SK-N-SH treated with all-trans-retinoic acid at 6 μM for 48 hours (cell line): ENCODE measurements at regions not wholly inside any gene's neighbourhood (a gene's known extent, or its start where the extent isn't known, plus 50 kb on each side); places are given as distances from the start of the nearest gene placed in this dataset.

Experiments used
- ATAC-seq: fragments of 200-7000 bp; cut with Tn5 transposase; 3 replicates; pipeline ENCODE4 v1.9.1; 2020; ENCODE audit warnings: mild to moderate bottlenecking, moderate library complexity
- ARNTL ChIP-seq: fragments of 450-650 bp; formaldehyde crosslinking; IDR thresholded peaks from 2 replicates; pipeline ENCODE4 v1.5.0; 2020; ENCODE audit warnings: low read depth, mild to moderate bottlenecking, moderate library complexity, borderline replicate concordance
- BACH2 ChIP-seq: fragments of 250-450 bp; sonication (Bioruptor Pico); IDR thresholded peaks from 2 replicates; pipeline ENCODE4 v1.9.0; 2021; ENCODE audit warnings: mild to moderate bottlenecking, borderline replicate concordance
- CREB5 ChIP-seq: fragments of 250-450 bp; sonication (Bioruptor Pico); IDR thresholded peaks from 2 replicates; pipeline ENCODE4 v1.5.1; 2020; ENCODE audit warnings: low read depth, mild to moderate bottlenecking, moderate library complexity
- CSDC2 ChIP-seq: fragments of 250-450 bp; sonication (Bioruptor Pico); IDR thresholded peaks from 2 replicates; pipeline ENCODE4 v1.5.0; 2020; ENCODE audit warnings: mild to moderate bottlenecking, moderate library complexity
- CSRNP3 ChIP-seq: fragments of 250-450 bp; sonication (Bioruptor Pico); IDR thresholded peaks from 2 replicates; pipeline ENCODE4 v1.5.1; 2021; ENCODE audit warnings: mild to moderate bottlenecking, moderate library complexity
- ESRRG ChIP-seq: fragments of 250-450 bp; sonication (Bioruptor Pico); IDR thresholded peaks from 2 replicates; pipeline ENCODE4 v1.6.1; 2021; ENCODE audit warnings: mild to moderate bottlenecking
- ISL1 ChIP-seq: fragments of 250-450 bp; sonication (Bioruptor Pico); IDR thresholded peaks from 2 replicates; pipeline ENCODE4 v2.1.2; 2022; ENCODE audit warnings: mild to moderate bottlenecking, moderate library complexity
- OSR1 ChIP-seq: fragments of 250-450 bp; sonication (Bioruptor Pico); IDR thresholded peaks from 2 replicates; pipeline ENCODE4 v1.8.0; 2022; ENCODE audit warnings: moderate library complexity, mild to moderate bottlenecking, inconsistent platforms
- PATZ1 ChIP-seq: fragments of 250-450 bp; sonication (Bioruptor Pico); IDR thresholded peaks from 2 replicates; pipeline ENCODE4 v1.8.0; 2020; ENCODE audit warnings: mild to moderate bottlenecking, moderate library complexity, borderline replicate concordance
- POU6F1 ChIP-seq: fragments of 250-450 bp; sonication (Bioruptor Pico); IDR thresholded peaks from 2 replicates; pipeline ENCODE4 v1.8.0; 2021; ENCODE audit warnings: low read depth, mild to moderate bottlenecking, moderate library complexity, borderline replicate concordance
- PPARA ChIP-seq: fragments of 250-450 bp; sonication (Bioruptor Pico); IDR thresholded peaks from 2 replicates; pipeline ENCODE4 v1.5.0; 2020; ENCODE audit warnings: mild to moderate bottlenecking, borderline replicate concordance
- RARB ChIP-seq: fragments of 250-450 bp; sonication (Bioruptor Pico); IDR thresholded peaks from 2 replicates; pipeline ENCODE4 v1.8.0; 2021; ENCODE audit warnings: mild to moderate bottlenecking, moderate library complexity
- SNAI2 ChIP-seq: fragments of 250-450 bp; sonication (Bioruptor Pico); IDR thresholded peaks from 2 replicates; pipeline ENCODE4 v1.5.0; 2020; ENCODE audit warnings: mild to moderate bottlenecking, moderate library complexity
- TCF4 ChIP-seq: fragments of 250-450 bp; sonication (Bioruptor Pico); IDR thresholded peaks from 2 replicates; pipeline ENCODE4 v1.8.0; 2021; ENCODE audit warnings: mild to moderate bottlenecking, moderate library complexity, borderline replicate concordance
- TSHZ2 ChIP-seq: fragments of 250-450 bp; sonication (Bioruptor Pico); IDR thresholded peaks from 2 replicates; pipeline ENCODE4 v1.5.0; 2020; ENCODE audit warnings: mild to moderate bottlenecking, moderate library complexity
- ZC3H10 ChIP-seq: fragments of 250-450 bp; sonication (Bioruptor Pico); IDR thresholded peaks from 2 replicates; pipeline ENCODE4 v1.5.1; 2021; ENCODE audit warnings: mild to moderate bottlenecking, moderate library complexity
- ZFP3 ChIP-seq: fragments of 250-450 bp; sonication (Bioruptor Pico); IDR thresholded peaks from 2 replicates; pipeline ENCODE4 v1.5.0; 2020; ENCODE audit warnings: mild to moderate bottlenecking, moderate library complexity
- ZFP30 ChIP-seq: fragments of 450-650 bp; formaldehyde crosslinking; IDR thresholded peaks from 2 replicates; pipeline ENCODE4 v1.5.0; 2022; ENCODE audit warnings: mild to moderate bottlenecking, moderate library complexity
- ZNF565 ChIP-seq: fragments of 450-650 bp; formaldehyde crosslinking; conservative IDR thresholded peaks from 2 replicates; pipeline ENCODE4 v1.5.0; 2020; ENCODE audit warnings: low read depth, mild to moderate bottlenecking, moderate library complexity
- ZNF70 ChIP-seq: fragments of 450-650 bp; formaldehyde crosslinking; IDR thresholded peaks from 2 replicates; pipeline ENCODE4 v1.5.0; 2020; ENCODE audit warnings: mild to moderate bottlenecking, moderate library complexity
- ZNF8 ChIP-seq: fragments of 450-650 bp; formaldehyde crosslinking; IDR thresholded peaks from 2 replicates; pipeline ENCODE4 v1.5.0; 2020; ENCODE audit warnings: mild to moderate bottlenecking, moderate library complexity

GRCh38 chr5:4198461-4198860 is 602.8 kb downstream of the IRX1 start:
- ATAC-seq, result no peak
- TF ChIP-seq PPARA (CRISPR knock-in tag) (no peak), TSHZ2 (CRISPR knock-in tag) (no peak), ZNF70 (CRISPR knock-in tag) (no peak), ZC3H10 (CRISPR knock-in tag) (no peak), RARB (no peak), ZFP3 (no peak), CREB5 (CRISPR knock-in tag) (no peak), ESRRG (CRISPR knock-in tag) (no peak), OSR1 (CRISPR knock-in tag) (no peak), CSRNP3 (no peak), TCF4 (CRISPR knock-in tag) (no peak), POU6F1 (CRISPR knock-in tag) (no peak), SNAI2 (CRISPR knock-in tag) (no peak), PATZ1 (CRISPR knock-in tag) (no peak)

GRCh38 chr5:4199049-4199841 is 603.6 kb downstream of the IRX1 start:
- ATAC-seq, result no peak
- no peak for TF ChIP-seq PPARA (CRISPR knock-in tag)
- TF ChIP-seq ZFP3, result no peak
- no peak for TF ChIP-seq BACH2 (CRISPR knock-in tag)
- TF ChIP-seq ZNF70 (CRISPR knock-in tag), result no peak
- no peak for TF ChIP-seq CSDC2 (CRISPR knock-in tag)
- no peak for TF ChIP-seq ZFP30 (CRISPR knock-in tag)
- TF ChIP-seq ARNTL (CRISPR knock-in tag), result no peak

GRCh38 chr5:4203146-4203545 is 607.5 kb downstream of the IRX1 start:
- no peak for ATAC-seq

More at GRCh38 chr5:4203146-4203545, 607.5 kb downstream of the IRX1 start:
- TF ChIP-seq RARB (no peak), ZC3H10 (CRISPR knock-in tag) (no peak), ZNF70 (CRISPR knock-in tag) (no peak), CSRNP3 (no peak), ISL1 (CRISPR knock-in tag) (no peak), ZNF565 (CRISPR knock-in tag) (no peak), PATZ1 (CRISPR knock-in tag) (no peak), TCF4 (CRISPR knock-in tag) (no peak), ZNF8 (CRISPR knock-in tag) (no peak)
